ENCODE measurements at regions not wholly inside any gene's neighbourhood (a gene's known extent, or its start where the extent isn't known, plus 50 kb on each side); places are given as distances from the start of the nearest gene placed in this dataset.

GRCh38 chr16:65933703-65934102 is 432.8 kb upstream of the CDH5 start:
- TF ChIP-seq CTCF (IDR thresholded peaks at IDR 0.05; ENCODE audit: insufficient read depth, low read depth, low read length) = no peak
- DNase-seq (ENCODE audit: low read depth) = no peak
- H3K4me3 ChIP-seq (ENCODE audit: low read depth, low read length) = no peak overlapping the region

DNA sequence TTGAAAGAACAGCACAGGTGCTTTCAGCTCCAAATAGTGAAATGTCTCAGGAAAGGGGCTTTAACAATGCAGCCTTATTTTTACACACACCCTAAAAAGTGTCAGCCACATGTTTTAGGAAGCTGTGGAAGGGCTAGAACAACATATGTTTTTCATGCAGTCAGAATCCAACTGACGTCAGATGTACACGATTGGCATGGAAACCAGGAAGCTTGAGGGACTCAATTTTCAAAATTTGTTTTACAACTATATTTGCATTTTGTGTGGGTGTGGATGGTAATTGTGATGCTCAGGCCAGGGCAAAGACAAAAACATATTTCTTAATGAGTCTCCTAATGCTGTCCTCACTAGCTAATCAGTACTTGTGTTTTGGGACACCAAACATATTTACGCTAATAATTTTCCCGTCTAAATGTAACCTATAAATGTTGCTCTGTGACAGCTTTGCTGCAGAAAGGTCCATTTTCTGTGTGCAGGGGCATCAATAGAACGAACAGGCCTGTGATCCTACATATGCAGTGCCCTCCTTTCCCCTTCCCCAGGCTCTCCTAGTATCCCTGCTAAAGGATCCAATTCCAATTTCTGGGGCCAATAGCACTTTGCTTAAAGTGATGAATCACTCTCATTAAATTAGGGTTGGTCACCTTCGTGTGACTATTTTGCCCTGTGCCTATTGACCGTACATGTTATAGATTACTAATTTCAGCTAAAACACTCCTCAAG is 434.0 kb upstream of the CDH5 start:
- DNase-seq (ENCODE audit: low read depth) = no peak
- H3K4me3 ChIP-seq (ENCODE audit: low read depth, low read length) = no peak overlapping the region
- TF ChIP-seq CTCF (IDR thresholded peaks at IDR 0.05; ENCODE audit: insufficient read depth, low read depth, low read length) = no peak

DNA sequence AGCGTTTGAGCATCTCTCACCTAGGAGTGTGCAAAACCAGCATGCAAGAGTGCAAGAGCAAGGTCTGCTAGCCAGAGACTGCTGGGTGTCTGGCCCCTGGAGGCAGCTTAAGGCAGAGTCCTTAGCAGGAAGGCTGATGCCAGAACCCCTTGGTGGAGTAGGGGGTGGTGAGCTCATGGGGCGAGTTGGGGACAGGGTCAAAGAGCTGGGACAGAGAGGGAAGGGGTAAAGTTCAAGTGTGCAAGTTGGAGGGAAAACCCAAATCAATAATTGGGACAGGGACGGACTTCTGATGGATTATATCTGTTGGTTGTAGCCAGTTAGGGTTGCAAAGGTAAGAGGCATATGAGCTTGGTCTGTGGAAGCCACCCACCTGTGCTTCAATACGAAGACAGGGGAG is 443.6 kb upstream of the CDH5 start:
- no peak for TF ChIP-seq CTCF (IDR thresholded peaks at IDR 0.05; ENCODE audit: insufficient read depth, low read depth, low read length)
- DNase-seq (ENCODE audit: low read depth) = no peak
- no peak overlapping the region for H3K4me3 ChIP-seq (ENCODE audit: low read depth, low read length)

GRCh38 chr16:65919986-65920376 is 446.5 kb upstream of the CDH5 start:
- H3K4me3 ChIP-seq (ENCODE audit: low read depth, low read length) = no peak overlapping the region
- no peak for DNase-seq (ENCODE audit: low read depth)
- TF ChIP-seq CTCF (IDR thresholded peaks at IDR 0.05; ENCODE audit: insufficient read depth, low read depth, low read length) = no peak

GRCh38 chr16:65919145-65919985 is 447.1 kb upstream of the CDH5 start:
- no peak for DNase-seq (ENCODE audit: low read depth)
- no peak overlapping the region for H3K4me3 ChIP-seq (ENCODE audit: low read depth, low read length)
- TF ChIP-seq CTCF (IDR thresholded peaks at IDR 0.05; ENCODE audit: insufficient read depth, low read depth, low read length) = no peak

- TF ChIP-seq CTCF (IDR thresholded peaks at IDR 0.05; ENCODE audit: insufficient read depth, low read depth, low read length) = no peak
These were observed 449.0 kb upstream of the CDH5 start for GRCh38 chr16:65917466-65917865.

More at GRCh38 chr16:65917466-65917865, 449.0 kb upstream of the CDH5 start:
- peak; percentile 18 for DNase-seq (ENCODE audit: low read depth)
- no peak overlapping the region for H3K4me3 ChIP-seq (ENCODE audit: low read depth, low read length)

All from fibroblast of villous mesenchyme (primary cell).